Amniotic epithelial cell (primary cell): ENCODE measurements at regions not wholly inside any gene's neighbourhood (a gene's known extent, or its start where the extent isn't known, plus 50 kb on each side); places are given as distances from the start of the nearest gene placed in this dataset.
"Not testable (repeated sequence)": the region's sequence is repeated elsewhere in the genome, so short reads cannot be mapped to it uniquely, and the experiment has no call there.

Experiments used
- DNase-seq: peaks from one replicate; pipeline ENCODE4 v3.0.0-alpha.2; 2010; ENCODE audit warnings: low read depth

DNA sequence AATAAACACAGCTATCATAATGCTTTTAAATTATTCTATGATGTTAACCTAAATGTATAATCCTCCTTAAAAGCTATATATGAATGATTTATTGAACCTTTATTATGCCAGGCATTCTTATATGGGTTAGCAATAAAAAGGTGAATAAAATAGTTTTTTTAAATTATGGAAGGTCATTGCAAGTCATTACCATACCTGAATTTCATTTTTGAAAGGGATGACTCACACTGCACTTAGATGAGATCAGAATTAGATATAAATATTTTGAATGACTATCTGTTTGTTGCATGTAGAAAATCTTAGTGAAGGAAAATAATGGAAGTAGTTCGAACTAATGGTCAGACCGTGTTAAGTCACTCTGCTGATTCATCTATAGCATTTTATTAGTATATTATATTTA, 822.3 kb downstream of the LUZP2 start:
- DNase-seq = no peak

DNA sequence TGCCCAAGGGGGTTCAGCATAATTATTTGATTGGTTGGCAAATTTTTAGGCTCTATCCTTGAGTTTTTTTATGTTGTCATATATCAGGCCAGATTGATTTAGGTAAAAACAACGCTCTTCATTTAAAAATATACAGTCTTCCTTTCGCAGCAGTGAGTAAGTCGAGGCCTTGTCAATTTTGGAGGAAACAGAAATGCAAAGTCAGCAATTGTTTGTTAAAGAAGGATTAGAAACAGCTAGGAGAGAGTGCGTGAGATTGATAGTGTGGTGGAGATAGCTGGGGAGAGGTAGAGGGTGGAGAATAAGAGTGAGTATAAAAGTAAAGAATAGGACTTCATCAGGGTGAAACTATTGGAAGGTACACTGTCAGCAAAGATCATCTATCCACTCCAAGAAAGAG, 830.8 kb downstream of the LUZP2 start:
- no peak for DNase-seq

DNA sequence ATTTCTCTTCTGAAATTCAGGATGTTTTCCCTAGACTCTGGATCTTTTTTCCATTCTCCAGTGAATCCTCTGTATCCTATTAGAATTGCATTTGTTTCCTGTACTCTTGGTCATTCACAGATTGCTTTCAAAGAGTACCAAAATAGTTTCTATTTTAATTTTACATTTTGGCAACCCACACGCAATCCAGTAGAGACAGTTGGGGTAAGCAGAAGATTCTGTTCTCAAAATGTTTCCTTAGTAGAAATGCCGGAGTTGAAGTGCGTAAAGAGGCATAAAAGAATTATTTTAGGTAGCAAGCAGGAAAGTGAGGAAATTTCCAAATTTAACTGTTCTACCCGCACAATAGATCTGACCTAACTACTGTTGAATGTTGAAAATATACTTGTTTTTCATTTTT, 842.4 kb downstream of the LUZP2 start:
- DNase-seq = no peak

DNA sequence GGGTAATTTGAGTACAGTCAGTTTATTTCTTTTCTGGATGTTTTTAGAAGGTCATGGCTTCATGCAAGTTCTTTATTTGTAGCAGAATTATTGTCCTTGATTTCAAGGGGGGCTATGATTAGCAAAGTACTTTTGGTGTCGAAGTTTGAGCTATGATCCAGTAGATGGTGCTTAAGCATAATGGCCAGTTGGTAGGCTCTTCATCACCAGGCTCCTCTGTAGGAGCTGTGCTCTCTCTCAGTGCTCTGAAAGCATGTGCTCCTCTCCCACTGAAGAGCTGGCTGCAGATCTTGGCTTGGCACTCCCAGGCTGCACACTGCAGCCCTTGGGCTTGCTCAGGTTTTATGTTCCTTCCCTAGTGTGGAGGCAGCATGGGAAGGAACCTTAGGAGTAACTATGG, 852.7 kb downstream of the LUZP2 start:
- no peak for DNase-seq

DNA sequence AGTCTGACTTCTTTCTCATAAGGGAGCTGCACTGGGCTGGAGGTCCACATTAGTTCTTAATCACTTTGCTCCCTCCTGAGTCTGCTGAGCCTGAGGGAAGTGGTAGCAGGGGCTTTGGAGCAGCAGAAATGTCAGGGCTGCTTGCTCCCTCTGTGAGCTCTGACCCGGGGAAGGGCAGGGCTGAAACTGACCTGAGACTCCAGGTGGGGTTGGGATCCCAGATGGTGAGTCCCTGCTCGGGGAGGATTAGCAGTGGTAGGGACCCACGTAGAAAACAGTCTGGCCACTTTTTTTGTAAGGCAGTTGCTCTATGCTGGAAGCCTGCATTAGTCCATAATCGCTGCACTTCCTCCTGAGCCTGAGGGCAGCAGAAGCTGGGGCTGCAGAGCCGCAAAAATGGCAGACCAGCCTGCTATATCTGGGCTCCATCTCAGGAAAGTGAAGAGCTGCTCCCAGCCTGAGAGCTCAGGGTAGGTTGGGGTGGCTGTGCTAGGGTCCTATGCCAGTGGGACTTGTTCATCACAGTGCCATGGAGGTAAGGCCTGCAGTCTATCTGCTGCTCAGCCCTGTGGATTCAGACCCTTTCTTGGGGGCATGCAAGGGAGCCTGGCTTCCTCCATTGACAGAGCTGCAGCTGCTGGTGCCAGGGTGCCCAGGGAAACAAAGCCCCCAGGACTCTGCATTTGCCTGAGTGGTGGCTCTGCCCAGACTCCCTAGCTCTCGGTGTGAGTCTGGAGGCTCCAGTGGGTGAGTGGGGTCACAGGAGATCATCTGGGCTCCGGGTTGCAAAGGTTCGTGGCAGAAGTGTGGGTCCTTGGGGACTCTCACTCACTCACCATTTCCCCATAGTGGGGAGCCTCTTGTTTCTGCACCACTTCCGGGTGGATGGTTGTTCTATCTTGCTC, 854.3 kb downstream of the LUZP2 start:
- DNase-seq = no peak

DNA sequence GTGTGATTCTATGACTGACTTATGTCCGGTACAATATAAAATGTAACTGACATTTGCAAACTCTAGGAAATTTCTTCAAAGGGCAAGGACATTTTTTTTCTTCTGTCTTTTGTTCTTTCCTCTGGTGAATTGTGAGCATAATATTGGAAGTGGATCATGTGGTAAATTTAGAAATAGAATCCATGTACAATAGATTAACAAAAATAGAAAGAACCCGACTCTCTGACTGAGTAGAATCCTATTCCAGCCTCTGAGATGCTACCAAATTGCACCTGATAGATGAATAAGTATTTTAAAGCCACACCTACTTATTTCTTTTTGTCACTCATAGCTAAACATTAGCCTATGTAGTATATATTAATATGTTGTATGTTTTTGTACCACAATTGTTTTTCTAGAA, 860.3 kb downstream of the LUZP2 start:
- DNase-seq = no peak

DNA sequence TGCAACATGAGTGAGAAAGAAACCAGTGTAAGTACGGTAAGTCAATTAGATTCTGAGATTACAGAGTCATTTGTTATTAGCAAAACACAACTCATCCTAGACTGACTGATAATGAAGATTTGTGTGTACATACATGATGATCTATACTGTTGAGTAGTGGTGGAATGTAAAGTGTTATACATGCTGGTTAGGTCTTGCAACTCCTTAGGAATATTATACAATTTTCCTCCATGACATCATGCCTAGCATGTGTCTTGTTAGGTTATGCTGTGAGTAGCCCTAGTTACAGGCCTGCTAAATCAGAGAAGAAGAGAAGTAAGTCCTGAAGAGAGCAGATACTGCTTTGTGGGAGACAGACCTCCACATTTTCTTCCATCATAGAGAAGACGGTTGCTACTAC, 880.6 kb downstream of the LUZP2 start:
- DNase-seq = no peak

DNA sequence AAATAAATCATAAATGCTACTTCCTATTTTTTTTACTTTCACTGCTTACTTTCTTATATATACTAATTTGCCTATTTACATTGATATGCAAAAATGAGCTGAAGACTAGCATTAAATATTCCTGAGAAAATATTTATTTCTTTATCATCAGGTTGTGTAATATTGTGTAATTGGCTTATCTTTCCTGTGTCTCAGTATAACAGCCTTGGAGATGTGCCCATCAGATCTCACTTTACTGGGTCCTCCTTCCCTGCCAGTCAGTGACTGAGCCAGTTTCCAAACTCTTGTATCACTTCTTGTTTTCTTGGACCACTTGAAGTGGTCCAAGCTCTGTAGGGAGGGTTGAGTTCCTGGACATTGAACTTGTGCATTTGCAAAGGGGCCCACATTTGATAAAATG, 900.0 kb downstream of the LUZP2 start:
- DNase-seq = peak; percentile 0

DNA sequence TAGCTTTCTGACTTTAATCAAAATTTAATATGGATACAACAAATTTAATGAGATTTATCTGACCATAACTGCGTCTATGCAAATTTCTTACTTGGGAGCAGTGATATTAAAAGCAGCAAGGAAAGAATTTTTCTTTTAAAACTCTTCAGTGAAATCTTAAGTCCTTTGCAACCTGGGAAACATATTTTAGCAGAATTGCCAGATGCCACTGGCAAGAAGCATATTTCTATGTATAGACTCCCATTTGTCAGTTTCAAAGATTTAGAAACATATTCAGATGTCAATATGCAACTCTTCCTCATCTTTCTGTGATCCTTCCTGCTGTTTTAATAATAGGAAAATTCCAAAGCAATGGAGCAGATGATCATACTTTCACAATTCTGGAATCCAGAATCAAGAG, 911.3 kb downstream of the LUZP2 start:
- DNase-seq = no peak

DNA sequence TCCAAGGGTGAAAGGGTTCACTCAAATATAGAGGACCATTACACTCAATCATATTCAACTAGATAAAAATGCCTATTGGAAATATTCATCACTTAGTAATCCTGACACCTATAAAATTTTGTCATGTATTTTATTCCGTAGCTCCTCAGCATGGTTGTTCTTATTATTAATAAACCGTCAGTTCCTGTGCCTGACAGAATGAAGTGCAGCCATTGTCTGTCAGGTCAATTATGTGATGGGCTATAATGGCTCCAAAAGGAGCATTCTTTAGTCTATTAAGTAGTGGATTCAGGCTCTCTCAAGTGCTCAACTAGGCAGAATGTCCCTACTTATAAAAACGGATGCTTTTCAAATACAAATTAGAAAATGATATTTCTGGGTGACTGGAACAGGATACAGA, 916.1 kb upstream of the ANO3 start:
- no peak for DNase-seq

DNA sequence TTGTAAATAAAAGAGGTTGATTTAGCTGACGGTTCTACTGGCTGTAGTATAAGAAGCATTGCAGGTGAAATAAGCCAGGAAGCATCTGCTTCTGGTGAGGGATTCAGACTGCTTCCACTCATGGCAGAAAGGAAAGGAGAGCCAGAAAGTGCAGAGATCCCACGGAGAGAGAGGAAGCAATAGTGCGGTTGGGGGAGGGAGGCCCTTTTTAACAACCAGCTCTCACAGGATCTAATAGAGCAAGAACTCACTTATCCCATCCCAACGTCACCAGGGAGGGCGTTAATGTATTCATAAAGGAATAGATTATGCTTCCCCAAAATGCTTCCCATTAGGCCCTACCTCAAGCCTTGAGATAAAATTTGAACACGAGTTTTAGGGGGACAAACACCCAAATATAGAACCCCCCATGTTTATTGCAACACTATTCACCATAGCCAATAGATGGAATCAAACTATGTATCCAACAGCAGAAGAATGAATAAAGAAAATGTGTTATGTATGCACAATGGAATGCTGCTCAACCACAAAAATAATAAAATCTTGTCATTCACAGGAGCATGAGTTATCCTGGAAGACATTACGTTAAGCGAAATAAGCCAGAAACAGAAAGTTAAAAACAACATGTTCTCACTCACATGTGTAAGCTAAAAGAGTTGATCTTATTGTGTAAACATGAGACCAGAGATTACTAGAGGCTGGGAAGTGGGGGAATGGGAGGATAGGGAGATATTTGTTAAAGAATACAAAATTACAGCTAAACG, 908.3 kb upstream of the ANO3 start:
- no peak for DNase-seq

DNA sequence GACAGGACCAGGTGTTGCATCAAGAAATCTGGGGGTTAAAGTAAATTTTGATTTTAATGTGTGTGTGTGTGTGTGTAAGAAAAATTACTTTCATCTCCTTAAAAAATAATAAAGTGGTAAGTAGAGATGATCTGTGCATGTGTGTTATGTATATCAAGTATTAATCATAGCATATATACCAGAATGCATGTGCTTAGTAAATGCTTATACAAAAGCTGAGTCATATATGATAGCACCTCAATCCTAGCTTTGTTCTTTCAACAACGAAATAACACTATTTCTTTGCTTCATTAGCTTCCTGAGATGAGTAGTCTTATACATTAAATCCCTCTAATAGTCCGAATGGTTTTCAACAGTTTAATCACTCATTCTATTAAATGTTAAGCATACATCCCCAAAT, 899.6 kb upstream of the ANO3 start:
- no peak for DNase-seq

DNA sequence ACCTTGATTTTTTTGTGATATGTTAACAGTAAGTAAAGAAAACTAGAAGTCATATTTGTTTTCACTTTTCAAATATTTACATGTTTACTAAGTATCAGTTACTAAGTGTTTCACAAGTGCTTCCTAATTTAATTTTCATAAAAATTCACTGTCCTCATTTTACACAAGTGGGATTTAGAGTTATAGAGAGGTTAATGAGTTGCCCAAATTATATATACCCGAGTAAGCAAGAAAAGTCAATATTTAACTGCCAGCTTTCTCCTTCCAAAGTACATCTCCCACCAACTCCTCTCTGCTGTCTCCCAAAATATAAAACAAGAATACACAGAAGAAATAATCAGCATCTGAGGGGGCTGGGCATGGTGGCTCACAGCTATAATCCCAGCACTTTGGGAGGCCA, 896.7 kb upstream of the ANO3 start:
- no peak for DNase-seq

DNA sequence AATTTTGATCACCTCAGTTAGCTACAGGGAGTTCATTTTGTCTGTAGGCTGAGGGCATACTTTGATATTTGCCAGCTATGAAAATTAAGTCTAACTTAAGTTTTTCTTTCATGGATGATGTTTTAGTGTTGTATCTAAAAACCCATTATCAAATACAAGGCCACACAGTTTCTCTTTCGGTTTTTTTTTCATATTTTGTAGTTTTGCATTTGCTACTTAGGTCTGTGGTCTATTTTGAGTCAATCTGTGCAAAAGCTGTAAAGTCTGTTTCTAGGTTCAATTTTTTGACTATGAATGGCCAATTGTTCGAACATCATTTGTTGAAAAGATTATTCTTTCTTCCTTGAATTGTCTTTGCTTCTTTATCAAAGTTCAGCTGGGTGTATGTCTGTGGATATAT, 895.6 kb upstream of the ANO3 start:
- DNase-seq = no peak

DNA sequence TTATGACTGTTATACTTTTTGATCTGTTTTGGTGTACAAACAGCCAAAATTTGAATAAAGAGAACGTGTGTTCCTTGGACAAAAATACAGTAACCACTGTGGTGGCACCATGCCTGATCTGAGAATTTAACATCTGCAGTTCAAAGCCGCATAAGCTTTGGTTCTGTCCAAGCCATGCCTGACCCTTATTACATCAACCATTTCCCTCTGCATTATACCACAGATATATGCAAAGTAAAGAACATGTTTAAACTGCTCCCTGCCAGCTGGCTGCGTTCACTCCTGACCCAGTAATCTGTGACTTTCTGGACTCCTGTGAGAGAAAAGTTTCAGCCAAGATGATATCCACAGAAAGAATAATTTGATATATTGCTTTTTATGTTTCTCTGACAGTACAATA, 890.5 kb upstream of the ANO3 start:
- no peak for DNase-seq

DNA sequence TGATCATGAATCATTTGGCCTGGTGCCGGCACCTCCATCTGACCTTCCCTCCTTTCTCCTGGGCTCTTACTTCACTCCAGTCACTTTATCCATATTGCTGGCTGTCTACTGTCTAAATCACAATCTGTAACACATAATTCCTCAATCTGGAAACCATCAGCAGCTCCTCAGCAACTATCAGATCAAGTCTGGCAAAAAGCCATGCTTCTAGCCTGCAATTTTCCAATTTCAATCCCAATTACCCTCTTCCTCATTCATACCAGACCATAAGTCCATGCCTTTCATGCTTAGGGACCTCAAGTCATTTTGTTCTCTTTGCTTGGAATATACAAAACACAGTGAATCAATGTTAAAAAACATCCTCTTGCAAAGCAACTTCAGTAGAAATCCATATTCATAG, 882.8 kb upstream of the ANO3 start:
- DNase-seq = no peak

DNA sequence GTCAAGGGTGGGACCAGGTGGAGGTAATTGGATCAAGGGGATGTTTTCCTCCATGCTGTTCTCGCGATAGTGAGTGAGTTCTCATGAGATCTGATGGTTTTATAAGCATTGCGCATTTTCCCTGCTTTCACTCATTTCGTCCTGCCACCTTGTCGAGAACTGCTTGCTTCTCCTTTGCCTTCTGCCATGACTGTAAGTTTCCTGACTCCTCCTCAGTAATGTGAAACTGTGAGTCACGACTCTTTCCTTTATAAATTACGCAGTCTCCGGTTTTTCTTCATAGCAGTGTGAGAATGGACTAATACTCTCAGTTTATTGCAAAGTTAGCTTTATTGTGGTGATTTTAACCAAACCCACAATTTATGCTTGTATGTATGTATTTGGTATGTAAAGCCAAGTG, 878.5 kb upstream of the ANO3 start:
- no peak for DNase-seq

DNA sequence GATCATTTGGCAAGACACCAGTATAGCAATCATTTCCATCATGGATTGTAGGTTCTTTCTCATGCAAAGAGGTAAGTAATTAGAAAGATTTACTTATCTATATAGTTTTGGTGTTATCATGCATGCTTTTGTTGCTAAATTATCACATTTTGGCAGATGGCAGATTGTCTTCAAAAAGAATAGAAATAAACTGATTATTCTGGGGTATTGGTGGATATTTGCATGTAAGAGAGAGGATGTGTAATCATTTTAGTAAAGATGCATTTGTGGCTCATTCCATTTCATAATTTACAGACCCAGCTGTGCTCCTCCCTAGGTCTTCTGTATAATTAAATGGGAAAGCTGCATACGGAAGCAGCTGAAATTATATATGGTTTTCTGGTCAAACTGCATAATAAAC, 875.7 kb upstream of the ANO3 start:
- no peak for DNase-seq

DNA sequence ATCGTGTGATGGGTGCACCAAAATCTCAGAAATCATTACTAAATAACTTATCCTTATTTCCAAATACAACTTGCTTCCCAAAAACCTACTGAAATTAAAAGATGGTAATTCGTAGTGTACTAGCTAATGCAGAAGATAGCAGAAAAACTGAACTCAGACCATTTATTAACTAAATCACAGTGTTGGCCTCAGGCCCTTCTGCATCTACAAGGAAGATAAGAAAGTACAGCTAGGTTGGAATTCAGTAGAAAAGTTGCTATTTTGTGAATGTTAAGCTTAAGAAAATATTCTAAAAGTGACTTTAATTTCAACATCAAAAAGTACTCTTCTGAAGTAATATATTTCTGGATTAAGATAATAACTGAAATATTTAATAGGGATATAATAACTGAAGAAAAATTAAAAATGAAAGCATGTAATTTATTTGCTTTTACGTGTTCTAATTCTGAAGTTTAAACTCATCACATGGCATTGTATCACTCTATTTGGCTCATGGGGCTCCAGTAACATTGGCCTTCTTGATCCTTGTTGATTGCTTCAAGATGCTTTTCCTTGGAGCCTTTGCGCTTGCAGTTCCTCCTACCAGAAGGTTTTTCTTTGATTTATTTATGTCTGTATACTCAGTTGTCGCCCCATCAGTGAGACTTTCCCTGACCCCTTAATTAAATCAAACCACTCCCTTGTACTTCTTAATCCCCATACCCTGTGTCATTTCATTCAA, 847.9 kb upstream of the ANO3 start:
- no peak for DNase-seq

DNA sequence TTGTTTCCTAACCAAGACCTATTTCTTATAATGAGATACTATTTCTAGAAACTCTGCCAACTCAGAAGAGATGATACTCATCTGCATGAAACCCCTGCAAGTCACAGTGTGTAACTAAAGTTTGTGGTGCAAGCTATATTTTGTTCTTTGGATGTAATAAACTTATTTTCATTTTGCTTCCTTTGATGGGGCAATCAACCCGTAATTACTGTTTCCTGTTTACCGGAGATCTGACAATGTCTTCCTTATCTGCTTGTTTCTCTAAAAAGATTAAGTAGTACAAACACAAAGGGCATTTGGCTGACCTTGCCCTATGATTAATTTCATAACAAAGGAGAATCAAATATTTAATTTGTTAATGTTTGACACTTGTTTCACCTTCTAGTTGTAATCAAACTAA, 846.6 kb upstream of the ANO3 start:
- no peak for DNase-seq

DNA sequence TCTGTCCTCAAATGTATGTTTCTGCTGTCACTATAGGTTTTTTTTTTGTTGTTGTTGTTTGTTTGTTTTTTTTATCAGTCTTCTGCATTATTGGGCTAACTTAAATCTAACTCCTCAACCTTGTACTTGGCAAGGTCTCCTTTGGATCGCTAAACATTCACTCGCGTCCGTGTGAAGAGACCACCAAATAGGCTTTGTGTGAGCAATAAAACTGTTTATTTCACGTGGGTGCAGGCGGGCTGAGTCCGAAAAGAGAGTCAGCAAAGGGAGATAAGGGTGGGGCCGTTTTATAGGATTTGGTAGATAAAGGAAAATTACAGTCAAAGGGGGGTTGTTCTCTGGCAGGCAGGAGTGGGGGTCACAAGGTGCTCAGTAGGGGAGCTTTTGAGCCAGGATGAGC, 845.6 kb upstream of the ANO3 start:
- DNase-seq = not testable (repeated sequence)

DNA sequence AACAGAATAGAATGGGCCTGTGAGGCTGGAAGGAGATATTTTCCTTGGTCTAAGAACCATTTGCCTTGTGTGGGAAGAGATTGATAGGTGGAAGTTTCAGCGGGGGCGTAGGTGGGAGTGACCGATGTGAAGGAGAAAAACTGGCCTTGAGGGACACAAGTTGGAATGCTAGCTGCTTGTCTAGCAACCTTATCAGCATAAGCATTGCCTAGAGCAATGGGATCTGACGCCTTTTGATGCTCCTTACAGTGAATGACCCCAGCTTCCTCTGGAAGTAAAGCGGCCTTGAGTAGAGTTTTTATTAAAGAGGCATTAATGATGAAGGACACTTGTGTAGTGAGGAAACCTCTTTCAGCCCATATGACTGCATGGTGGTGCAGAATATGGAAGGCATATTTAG, 843.8 kb upstream of the ANO3 start:
- not testable (repeated sequence) for DNase-seq

DNA sequence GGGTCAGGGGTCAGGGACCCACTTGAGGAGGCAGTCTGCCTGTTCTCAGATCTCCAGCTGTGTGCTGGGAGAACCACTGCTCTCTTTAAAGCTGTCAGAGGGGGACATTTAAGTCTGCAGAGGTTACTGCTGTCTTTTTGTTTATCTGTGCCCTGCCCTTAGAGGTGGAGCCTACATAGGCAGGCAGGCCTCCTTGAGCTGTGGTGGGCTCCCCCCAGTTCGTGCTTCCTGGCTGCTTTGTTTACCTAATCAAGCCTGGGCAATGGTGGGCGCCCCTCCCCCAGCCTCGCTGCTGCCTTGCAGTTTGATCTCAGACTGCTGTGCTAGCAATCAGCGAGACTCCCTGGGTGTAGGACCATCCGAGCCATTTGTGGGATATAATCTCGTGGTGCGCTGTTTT, 830.5 kb upstream of the ANO3 start:
- not testable (repeated sequence) for DNase-seq
